ENCODE measurements at regions not wholly inside any gene's neighbourhood (a gene's known extent, or its start where the extent isn't known, plus 50 kb on each side); places are given as distances from the start of the nearest gene placed in this dataset.

DNA sequence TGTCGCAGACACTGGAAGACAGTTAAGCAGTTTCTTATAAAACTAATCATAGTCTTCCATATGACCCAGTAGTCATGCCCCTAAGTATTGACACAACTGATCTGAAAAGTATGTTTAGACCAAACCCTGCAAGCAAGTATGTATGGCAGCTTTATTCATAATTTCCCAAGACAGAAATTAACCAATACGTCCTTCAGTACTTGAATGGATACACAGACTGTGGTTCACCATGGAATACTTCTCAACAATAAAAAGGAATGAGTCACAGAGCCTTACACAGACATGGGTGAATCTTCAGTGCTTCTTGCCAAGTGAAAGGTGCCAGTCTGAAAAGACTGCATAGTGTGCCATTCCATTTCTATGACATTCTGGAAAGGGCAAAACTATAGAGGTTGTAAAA is 50.2 kb upstream of the AKR1E2 start:
- DNase-seq (ENCODE audit: low read depth): peak; percentile 86
- no peak overlapping the region for H3K4me3 ChIP-seq (ENCODE audit: low read length)
- TF ChIP-seq, protein P1, sequence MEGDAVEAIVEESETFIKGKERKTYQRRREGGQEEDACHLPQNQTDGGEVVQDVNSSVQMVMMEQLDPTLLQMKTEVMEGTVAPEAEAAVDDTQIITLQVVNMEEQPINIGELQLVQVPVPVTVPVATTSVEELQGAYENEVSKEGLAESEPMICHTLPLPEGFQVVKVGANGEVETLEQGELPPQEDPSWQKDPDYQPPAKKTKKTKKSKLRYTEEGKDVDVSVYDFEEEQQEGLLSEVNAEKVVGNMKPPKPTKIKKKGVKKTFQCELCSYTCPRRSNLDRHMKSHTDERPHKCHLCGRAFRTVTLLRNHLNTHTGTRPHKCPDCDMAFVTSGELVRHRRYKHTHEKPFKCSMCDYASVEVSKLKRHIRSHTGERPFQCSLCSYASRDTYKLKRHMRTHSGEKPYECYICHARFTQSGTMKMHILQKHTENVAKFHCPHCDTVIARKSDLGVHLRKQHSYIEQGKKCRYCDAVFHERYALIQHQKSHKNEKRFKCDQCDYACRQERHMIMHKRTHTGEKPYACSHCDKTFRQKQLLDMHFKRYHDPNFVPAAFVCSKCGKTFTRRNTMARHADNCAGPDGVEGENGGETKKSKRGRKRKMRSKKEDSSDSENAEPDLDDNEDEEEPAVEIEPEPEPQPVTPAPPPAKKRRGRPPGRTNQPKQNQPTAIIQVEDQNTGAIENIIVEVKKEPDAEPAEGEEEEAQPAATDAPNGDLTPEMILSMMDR (IDR thresholded peaks at IDR 0.05; ENCODE audit: insufficient read depth, low read depth, low read length, missing control alignments): no peak

- H3K4me3 ChIP-seq (ENCODE audit: low read length): no peak overlapping the region
- DNase-seq (ENCODE audit: low read depth): no peak
- TF ChIP-seq, protein P1 (IDR thresholded peaks at IDR 0.05; ENCODE audit: insufficient read depth, low read depth, low read length, missing control alignments): no peak
Measured at GRCh38 chr10:4772202-4772570, 53.8 kb upstream of the AKR1E2 start.

- no peak overlapping the region for H3K4me3 ChIP-seq (ENCODE audit: low read length)
- peak; percentile 78 for DNase-seq (ENCODE audit: low read depth)
Measured at GRCh38 chr10:4771554-4772201, 54.3 kb upstream of the AKR1E2 start.

DNA sequence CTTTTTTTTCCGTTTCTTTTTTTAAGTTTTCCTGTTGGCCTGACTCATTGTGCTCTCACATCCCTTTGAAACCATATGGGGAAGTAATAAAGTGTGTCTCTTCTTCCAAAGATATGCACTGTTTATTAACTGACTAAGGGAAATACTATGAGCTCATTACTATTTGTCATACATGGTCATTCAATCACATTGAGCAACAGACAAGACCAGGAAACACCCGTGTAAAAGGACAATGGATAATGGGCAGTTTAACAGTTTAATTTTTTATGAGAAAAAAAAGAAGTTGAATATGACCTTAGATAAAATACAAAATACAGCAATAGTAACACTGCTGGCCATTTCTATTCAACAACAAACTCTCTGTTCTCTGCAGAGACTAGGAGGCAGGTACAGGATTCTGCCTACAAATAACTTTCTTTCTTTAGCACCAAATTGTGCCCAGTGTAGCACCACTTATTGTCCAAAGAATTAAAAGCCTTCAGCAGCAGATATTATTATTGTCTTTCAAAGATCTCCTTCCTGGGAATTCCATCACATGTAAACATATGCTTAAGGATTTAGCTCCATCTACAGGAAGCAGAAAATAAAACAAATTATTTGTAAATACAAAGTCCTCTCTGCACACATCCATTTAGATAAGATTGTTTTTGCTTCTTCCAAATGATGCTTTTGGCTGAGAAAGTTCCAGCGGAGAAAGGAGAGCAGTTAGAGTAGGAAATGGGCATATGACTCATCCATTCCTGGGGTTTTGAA is 55.0 kb upstream of the AKR1E2 start:
- peak; percentile 90 for DNase-seq (ENCODE audit: low read depth)
- H3K4me3 ChIP-seq (ENCODE audit: low read length): no peak overlapping the region
- TF ChIP-seq, protein P1 (IDR thresholded peaks at IDR 0.05; ENCODE audit: insufficient read depth, low read depth, low read length, missing control alignments): peak; percentile 44

More at GRCh38 chr10:4771554-4772201, 54.3 kb upstream of the AKR1E2 start:
- TF ChIP-seq, protein P1 (IDR thresholded peaks at IDR 0.05; ENCODE audit: insufficient read depth, low read depth, low read length, missing control alignments): no peak

- no peak overlapping the region for H3K4me3 ChIP-seq (ENCODE audit: low read length)
- TF ChIP-seq, protein P1 (IDR thresholded peaks at IDR 0.05; ENCODE audit: insufficient read depth, low read depth, low read length, missing control alignments): no peak
- DNase-seq (ENCODE audit: low read depth): no peak
Measured at GRCh38 chr10:4768416-4768815, 57.6 kb upstream of the AKR1E2 start.

DNA sequence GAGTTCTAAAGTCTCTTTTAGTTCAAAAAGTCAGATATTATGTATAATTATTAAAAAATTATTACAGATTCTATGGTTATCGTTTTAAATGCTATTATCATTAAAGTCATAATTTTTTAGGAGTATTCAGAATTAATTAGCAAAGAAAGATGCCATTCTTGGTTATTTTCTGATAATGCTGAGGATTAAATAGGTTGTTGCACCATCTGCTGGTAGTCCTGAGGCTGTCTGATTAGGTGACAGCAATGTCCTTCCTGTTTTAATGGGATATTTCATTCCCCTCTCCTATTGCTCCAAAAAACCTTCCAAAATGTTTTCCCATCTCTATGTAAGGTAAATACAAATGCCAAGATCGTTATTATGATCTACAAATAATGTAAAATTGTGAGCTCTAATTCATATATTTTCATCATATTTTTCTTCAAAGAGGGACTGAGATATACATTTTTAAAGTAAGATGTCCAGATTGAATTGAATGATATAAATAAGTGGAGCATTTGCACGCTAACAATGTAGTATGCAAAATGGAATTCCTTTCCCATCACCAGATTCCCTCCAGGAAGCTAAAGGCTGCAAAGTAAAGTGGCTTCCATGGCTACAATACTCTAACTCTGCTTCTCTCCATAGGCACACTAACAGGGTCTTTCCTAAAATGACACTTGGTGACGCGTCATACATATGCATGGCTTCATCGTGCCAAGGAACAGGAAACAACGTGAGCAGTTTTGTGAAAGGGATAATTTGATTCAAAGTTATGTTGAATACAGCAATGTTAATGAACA is 58.8 kb upstream of the AKR1E2 start:
- TF ChIP-seq, protein P1 (IDR thresholded peaks at IDR 0.05; ENCODE audit: insufficient read depth, low read depth, low read length, missing control alignments): peak; percentile 79
- no peak overlapping the region for H3K4me3 ChIP-seq (ENCODE audit: low read length)
- DNase-seq (ENCODE audit: low read depth): peak; percentile 64
